Heart right ventricle (tissue), 16 donors: ENCODE measurements at regions not wholly inside any gene's neighbourhood (a gene's known extent, or its start where the extent isn't known, plus 50 kb on each side); places are given as distances from the start of the nearest gene placed in this dataset.

ENCODE experiments used
- ATAC-seq, 8 donors: fragments of 200-7000 bp; cut with Tn5 transposase; one replicate each; pipeline ENCODE4 v1.9.1; 2020; ENCODE audit warnings: mild to moderate bottlenecking in 8 of 8, moderate library complexity in 8 of 8, moderate number of reproducible peaks in 1 of 8
- DNase-seq, 2 donors: peaks; one replicate each; pipeline ENCODE4 v3.0.0-alpha.2; 2020
- H3K27ac ChIP-seq, 10 donors: fragments of 200-600 bp; sonication (generic) in 2 of 10; one replicate each; pipeline versions ENCODE4 v1.5.0 to v1.8.0; 2020 to 2022; ENCODE audit warnings: mild to moderate bottlenecking in 3 of 10
- H3K27me3 ChIP-seq, 7 donors: fragments of 200-600 bp; one replicate each; pipeline ENCODE4 v1.8.0; 2021 to 2022; ENCODE audit warnings: mild to moderate bottlenecking in 2 of 7
- H3K36me3 ChIP-seq, 9 donors: fragments of 200-600 bp; sonication (generic) in 1 of 9; one replicate each; pipeline versions ENCODE4 v1.5.0 to v1.8.0; 2020 to 2022; ENCODE audit warnings: mild to moderate bottlenecking in 2 of 9
- H3K4me1 ChIP-seq, 9 donors: fragments of 200-600 bp; sonication (generic) in 1 of 9; one replicate each; pipeline versions ENCODE4 v1.5.0 to v1.8.0; 2020 to 2022; ENCODE audit warnings: mild to moderate bottlenecking in 4 of 9
- H3K4me3 ChIP-seq, 10 donors: fragments of 200-600 bp; sonication (generic) in 2 of 10; one replicate each; pipeline versions ENCODE4 v1.5.0 to v1.8.0; 2020 to 2022; ENCODE audit warnings: mild to moderate bottlenecking in 7 of 10, moderate library complexity in 2 of 10
- H3K9me3 ChIP-seq, 11 donors: fragments of 200-600 bp in 10 of 11; sonication (generic) in 2 of 11; one replicate each; pipeline versions ENCODE4 v1.5.0 to v1.8.0; 2013 to 2022; ENCODE audit warnings: mild to moderate bottlenecking in 2 of 11, control low read depth in 1 of 11, moderate library complexity in 1 of 11
- WGBS, 2 donors: extraction: QIAGEN DNeasy Blood & Tissue Kit; methylation state at CpG; one replicate each; pipeline ENCODE4 v1.1.7; 2013; ENCODE audit warnings: inconsistent platforms in 1 of 2; 5-methylcytosine and 5-hydroxymethylcytosine counted together
- intact Hi-C, 10 donors: fragments of 100-400 bp; cut with DNase I; formaldehyde crosslinking; loops; one replicate each; pipeline versions ENCODE4 v1.11.1 to v1.14.2; 2022
- TF ChIP-seq, protein P1 (sequence below), 9 donors: fragments of 200-600 bp; sonication (generic) in 2 of 9; IDR thresholded peaks; one replicate each; pipeline versions ENCODE4 v1.5.0 to v1.8.0; 2021 to 2022; ENCODE audit warnings: antibody characterized with exemption in 9 of 9, mild to moderate bottlenecking in 5 of 9, moderate library complexity in 1 of 9
- donor health status: Arrhythmogenic right ventricular cardiomyopathy.
- donor health status: ischemic (EF 13 %, LVEDD 7.1; RV severe dilation, severe dysfunction).
- donor health status: healthy with polysubstance abuse.
- donor health status: DM: no; HTN: yes; CAD: no.
- donor health status: DM: no; HTN: no; CAD: no.
- donor health status: ischemic (EF 25% LVEDD 6.9; RV normal size, moderate dysfunction).
- donor health status: ischemic (EF 25% LVEDD 5.7; RV mildly dilated, moderate dysfunction).
- donor health status: healthy.
- donor health status: DM: yes; HTN: yes; CAD: no.
- donor health status: Ischemic cardiomyopathy.
- donor health status: ischemic (EF 35%, LVEDD 5.7; RV mildly dilated, moderate dysfunction).
- donor health status: nonischemic (EF 11% LVEDD 7.7; RV severe dilation, severe dysfunction).
- donor health status: DM: yes; HTN: yes; CAD: no.
- donor health status: PGD.
- donor health status: ischemic (EF 29% LVEDD 5.4; RV normal size, mild dysfunction).
- donor health status: nonischemic (EF 23%, LVEDD 6.1; RV moderate dilation, normal function).

DNA sequence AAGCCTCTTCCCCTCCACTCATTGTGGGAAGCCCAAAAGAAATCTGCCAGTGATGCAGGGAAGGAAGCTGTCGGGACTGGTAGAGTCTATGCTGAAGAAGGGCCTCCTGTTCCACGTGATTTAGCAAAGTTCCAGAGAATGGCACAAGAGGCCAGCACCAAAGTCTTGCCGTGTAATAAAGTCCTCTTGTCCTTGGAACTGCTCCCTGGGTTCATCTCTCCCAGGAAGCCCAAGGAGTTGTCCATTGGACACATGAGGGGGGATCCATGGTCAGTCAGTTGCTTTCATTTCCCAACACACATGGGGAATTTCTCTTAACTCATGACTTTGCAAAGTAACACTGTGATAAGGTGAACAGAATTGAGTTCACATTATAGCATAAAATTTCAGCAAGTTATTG, 116.1 kb upstream of the RAB4A start:
- intact Hi-C loops: loop anchor here in 6 of 10 donors (5.0 to 10.0 kb wide), 6 partner anchors 418 to 493 kb away; partner anchors contain the start of gene RHOU (in 2 of the 6)
- Histone ChIP-seq H3K4me1 (peaks cover 0 to 49% (median 0%) of the 10 kb centered on the region in 9 donors), H3K9me3 (peaks cover 0 to 7% (median 0%) of the 10 kb centered on the region in 11 donors), H3K4me3 (no peak overlapping the region), H3K36me3 (no peaks in the 10 kb centered on the region), H3K27ac (peak overlapping the region in 1 of 10 donors; percentile 37), H3K27me3 (peaks cover 0 to 1% (median 0%) of the 10 kb centered on the region in 7 donors)
- DNase-seq (no peak), ATAC-seq (no peak)
- TF ChIP-seq, protein P1, sequence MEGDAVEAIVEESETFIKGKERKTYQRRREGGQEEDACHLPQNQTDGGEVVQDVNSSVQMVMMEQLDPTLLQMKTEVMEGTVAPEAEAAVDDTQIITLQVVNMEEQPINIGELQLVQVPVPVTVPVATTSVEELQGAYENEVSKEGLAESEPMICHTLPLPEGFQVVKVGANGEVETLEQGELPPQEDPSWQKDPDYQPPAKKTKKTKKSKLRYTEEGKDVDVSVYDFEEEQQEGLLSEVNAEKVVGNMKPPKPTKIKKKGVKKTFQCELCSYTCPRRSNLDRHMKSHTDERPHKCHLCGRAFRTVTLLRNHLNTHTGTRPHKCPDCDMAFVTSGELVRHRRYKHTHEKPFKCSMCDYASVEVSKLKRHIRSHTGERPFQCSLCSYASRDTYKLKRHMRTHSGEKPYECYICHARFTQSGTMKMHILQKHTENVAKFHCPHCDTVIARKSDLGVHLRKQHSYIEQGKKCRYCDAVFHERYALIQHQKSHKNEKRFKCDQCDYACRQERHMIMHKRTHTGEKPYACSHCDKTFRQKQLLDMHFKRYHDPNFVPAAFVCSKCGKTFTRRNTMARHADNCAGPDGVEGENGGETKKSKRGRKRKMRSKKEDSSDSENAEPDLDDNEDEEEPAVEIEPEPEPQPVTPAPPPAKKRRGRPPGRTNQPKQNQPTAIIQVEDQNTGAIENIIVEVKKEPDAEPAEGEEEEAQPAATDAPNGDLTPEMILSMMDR (IDR thresholded peaks at IDR 0.05): no peak
- 86 to 92% methylated on average over 3 of the region's 3 CpGs for WGBS, 2 donors

DNA sequence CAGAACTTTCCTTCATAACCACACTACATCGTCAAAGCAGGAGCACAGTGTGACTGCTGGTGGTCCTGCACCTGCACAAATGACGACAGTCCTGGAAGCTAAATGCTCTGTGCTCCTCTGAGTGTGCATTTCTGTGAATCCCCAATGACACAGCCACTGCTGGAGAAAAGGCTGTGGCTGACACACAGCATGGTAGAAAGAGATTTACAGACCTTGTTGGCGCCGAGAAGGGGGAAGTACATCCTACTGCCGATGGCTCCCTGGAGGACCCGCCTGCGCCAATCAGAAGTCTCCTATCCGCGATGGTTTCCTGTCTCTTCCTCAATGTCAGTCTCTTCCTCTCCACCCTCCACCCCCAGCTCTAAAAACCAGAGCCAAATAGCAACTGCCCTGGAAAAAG, 115.4 kb upstream of the RAB4A start:
- Histone ChIP-seq H3K27ac (peak overlapping the region in 1 of 10 donors; percentile 37), H3K9me3 (peaks cover 0 to 7% (median 0%) of the 10 kb centered on the region in 11 donors), H3K36me3 (no peaks in the 10 kb centered on the region), H3K27me3 (peaks cover 0 to 6% (median 0%) of the 10 kb centered on the region in 7 donors), H3K4me1 (peaks cover 0 to 55% (median 0%) of the 10 kb centered on the region in 9 donors), H3K4me3 (no peak overlapping the region)
- WGBS, 2 donors: 49 to 54% methylated on average over 9 of the region's 9 CpGs
- TF ChIP-seq, protein P1 (IDR thresholded peaks at IDR 0.05): no peak
- intact Hi-C loops: loop anchor here in 6 of 10 donors (5.0 to 10.0 kb wide), 5 partner anchors 418 to 493 kb away; partner anchors contain the start of gene RHOU (in 2 of the 6)
- ATAC-seq (peak in 7 of 8 donors; percentile 19 to 58 (median 54)), DNase-seq (peak in 1 of 2 donors; percentile 41)

DNA sequence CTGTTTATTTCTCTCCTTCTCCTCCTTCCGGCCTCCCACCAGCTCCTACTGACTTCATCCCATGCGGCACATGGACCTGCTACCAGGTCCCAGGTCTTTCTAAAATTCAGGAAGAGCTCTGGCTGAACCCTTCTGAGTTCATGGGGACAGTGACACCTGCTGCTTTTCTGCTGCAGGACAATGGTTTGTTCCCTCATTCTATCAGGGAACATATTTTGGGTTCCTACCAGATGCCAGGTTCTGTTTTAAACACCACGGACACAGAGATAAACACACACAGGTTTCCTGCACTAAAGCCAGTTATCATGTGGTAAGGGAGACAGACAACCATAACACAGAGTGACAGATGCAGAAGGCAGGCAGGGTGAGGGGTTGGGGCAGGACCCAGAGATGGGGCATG, 114.0 kb upstream of the RAB4A start:
- intact Hi-C loops: loop anchor here in 9 of 10 donors (1.0 to 10.0 kb wide), 9 partner anchors 420 to 495 kb away; partner anchors contain the start of gene RHOU (in 6 of the 9)
- Histone ChIP-seq H3K27me3 (peaks cover 0 to 7% (median 0%) of the 10 kb centered on the region in 7 donors), H3K4me3 (no peak overlapping the region), H3K9me3 (peaks cover 0 to 7% (median 0%) of the 10 kb centered on the region in 11 donors), H3K27ac (peak overlapping the region in 2 of 10 donors; percentile 0 to 84), H3K4me1 (peaks cover 0 to 57% (median 0%) of the 10 kb centered on the region in 9 donors), H3K36me3 (no peaks in the 10 kb centered on the region)
- peak in 1 of 2 donors; percentile 38 for DNase-seq
- peak; percentile 51 to 82 (median 70) for ATAC-seq
- WGBS, 2 donors: 71 to 75% methylated on average over 3 of the region's 3 CpGs
- TF ChIP-seq, protein P1 (IDR thresholded peaks at IDR 0.05): peak in 8 of 9 donors; percentile 26 to 74 (median 58)

DNA sequence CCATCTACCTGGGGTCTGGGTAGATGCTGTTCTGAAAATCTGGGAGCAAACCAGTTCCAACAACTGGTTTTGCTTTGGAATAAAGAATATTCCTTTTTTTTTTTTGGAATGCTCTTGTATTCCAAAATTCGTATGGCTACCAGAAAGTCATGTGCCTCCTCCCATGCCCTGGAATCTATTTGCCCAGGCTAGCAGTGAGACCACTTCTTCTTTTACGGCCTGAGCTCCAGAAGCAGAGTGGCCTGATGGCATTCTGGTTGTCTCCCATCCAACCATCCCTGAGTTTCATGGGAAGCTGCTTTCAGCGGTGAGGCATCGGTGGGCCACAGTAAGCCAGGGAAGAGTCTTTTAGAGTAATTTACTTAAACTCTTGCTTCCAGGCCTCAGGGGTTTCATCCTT, 113.4 kb upstream of the RAB4A start:
- intact Hi-C loops: loop anchor here in 9 of 10 donors (1.0 to 10.0 kb wide), 9 partner anchors 420 to 495 kb away; partner anchors contain the start of gene RHOU (in 6 of the 9)
- Histone ChIP-seq H3K9me3 (peaks cover 0 to 6% (median 0%) of the 10 kb centered on the region in 11 donors), H3K4me1 (peaks cover 0 to 57% (median 0%) of the 10 kb centered on the region in 9 donors), H3K4me3 (no peak overlapping the region), H3K36me3 (no peaks in the 10 kb centered on the region), H3K27me3 (peaks cover 0 to 8% (median 0%) of the 10 kb centered on the region in 7 donors), H3K27ac (peak overlapping the region in 4 of 10 donors; percentile 0 to 84 (median 34))
- 85 to 93% methylated on average over 4 of the region's 4 CpGs for WGBS, 2 donors
- TF ChIP-seq, protein P1 (IDR thresholded peaks at IDR 0.05): no peak
- ATAC-seq (no peak), DNase-seq (no peak)
